Stimulated activated CD8-positive, alpha-beta memory T cell treated with anti-CD3 and anti-CD28 coated beads, Interleukin-7, amount 100 ng/mL, for 1 hour (primary cell): ENCODE measurements at regions not wholly inside any gene's neighbourhood (a gene's known extent, or its start where the extent isn't known, plus 50 kb on each side); places are given as distances from the start of the nearest gene placed in this dataset.
A peak's percentile ranks its signal among the peaks of the same experiment; 100 is the strongest.
"Not testable (repeated sequence)": the region's sequence is repeated elsewhere in the genome, so short reads cannot be mapped to it uniquely, and the experiment has no call there.

Experiments
- DNase-seq, 2 donors: peaks; one replicate each; pipeline ENCODE4 v3.0.0-alpha.2; 2020; ENCODE audit warnings: low read depth in 2 of 2

- no peak for DNase-seq
Measured at GRCh38 chr12:92432724-92433441, 269.9 kb upstream of the PLEKHG7 start.

DNA sequence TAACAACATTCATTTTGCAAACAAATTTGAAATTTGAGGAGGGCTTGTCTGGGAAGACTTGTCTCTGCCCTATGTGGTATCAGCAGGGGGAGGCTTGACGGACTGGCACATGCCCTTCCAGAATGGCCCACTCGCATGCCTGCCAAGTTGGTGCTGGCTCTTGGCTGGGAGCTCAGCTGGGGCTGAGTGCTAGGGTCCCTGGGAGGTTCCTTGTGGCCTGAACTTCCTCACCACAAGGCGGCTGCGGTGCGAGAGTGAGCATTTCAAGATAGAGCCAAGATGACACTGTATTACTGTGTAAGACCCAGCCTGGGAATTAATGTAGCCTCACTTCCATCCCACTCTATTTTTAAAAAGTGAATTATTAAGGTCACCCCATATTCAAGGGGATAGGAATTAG is 271.6 kb upstream of the PLEKHG7 start:
- DNase-seq = no peak

DNA sequence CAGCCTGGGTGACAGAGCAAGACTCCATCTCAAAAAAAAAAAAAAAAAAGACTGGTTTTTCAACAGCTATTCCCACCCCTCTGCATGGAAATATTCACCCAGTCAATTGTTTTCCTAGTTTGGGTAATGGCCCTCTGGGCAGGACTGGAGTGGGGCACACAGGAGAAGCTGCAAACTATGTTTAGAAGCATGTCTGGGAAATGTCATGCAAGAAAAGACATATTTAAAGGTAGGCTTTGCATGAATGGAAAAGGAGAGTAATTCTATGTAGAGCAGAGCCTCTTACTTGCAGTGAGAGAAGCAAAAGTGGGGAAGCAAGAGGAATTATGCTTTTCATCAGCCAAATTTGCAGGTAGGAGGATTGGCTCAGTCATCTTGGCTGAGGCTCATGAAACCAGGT is 276.5 kb upstream of the PLEKHG7 start:
- DNase-seq = no peak

DNA sequence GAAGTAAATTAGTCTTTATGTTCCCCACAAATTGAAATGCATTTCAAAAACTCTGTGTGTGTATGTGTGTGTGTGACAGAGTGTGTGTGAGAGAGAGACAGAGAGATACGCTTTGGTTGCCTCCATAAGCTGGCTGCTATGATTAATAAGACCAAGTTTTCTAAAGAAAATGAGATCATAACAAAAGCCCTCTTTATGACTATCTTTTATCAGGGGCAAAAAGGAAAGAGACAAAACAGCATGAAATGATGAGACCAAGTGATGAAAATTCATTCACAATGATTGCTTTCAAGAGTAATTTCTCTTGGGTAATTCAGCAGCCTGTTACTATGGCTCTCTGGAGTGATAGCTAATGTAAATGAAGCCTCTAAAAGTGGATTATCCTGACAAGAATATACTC is 277.6 kb upstream of the PLEKHG7 start:
- DNase-seq = no peak

DNA sequence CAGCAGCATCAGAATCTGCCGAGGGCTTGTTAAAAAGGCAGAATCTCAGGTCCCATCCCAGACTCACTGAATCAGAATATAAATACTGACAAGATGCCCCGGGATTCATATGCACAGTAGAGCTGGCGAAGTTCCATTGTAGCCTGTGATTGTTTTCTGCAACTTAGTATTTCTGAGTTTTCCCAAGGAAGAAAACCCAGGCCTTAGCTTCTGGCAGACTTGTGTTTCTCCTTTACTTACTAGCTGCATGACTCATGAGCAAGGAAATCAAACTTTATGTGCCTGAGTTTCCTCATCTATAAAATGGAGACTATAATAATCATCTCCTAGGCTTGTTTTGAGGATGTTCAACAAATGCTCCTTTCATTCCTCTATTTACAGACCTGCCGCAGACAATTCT is 278.5 kb upstream of the PLEKHG7 start:
- no peak for DNase-seq

DNA sequence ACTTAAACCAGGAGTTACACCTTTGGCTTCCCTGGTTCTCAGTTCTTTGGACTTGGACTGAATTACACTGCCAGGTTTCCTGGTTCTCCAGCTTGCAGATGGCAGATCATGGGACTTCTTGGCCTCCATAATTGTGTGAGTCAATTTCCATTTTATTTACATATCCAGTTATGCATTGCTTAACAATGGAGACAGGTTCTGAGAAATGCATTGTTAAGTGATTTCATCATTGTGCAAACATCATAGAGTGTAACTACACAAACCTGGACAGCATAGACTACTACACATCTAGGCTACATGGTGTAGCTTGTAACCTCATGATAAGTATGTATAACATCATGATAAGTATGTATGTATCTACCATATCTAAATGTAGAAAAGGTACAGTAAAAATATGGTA is 276.1 kb upstream of the BTG1 start:
- DNase-seq = no peak

DNA sequence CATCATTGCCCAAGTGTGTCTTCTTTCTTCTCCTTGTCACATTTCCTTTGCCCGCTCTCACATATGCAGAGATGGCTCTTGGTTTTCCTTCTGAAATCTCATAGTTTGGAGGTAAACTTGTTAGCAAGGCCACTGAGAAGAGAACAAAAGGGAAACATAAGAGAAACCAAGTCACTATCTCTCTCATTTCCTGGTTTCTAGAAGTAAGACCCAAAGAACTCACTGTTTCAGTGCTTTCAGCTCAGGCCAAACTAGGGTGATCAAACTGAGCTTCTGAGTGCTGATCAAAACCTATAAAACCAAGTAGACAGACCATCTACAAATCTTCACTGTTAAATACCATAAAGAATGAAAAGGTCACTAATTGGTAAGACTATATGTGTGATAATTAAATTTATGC is 275.4 kb upstream of the BTG1 start:
- DNase-seq = no peak

DNA sequence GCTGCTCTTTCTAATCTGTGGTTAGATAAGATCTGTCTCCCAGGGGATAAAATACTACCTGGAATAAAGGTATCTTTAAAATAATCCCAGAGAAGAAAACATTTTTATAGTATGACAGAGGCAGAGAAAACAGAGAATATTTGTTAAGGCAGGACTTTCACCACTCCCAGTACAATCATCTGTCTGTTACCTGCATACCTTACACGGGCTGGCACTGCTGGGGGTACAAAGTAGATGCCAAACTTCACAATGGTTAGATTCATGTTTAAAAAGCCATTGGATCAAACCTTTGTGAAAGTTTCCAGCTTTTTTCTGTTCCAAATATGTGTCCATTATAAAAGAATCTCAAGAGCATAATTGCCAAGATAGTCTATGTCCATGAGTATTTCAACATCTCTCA is 273.6 kb upstream of the BTG1 start:
- no peak for DNase-seq

DNA sequence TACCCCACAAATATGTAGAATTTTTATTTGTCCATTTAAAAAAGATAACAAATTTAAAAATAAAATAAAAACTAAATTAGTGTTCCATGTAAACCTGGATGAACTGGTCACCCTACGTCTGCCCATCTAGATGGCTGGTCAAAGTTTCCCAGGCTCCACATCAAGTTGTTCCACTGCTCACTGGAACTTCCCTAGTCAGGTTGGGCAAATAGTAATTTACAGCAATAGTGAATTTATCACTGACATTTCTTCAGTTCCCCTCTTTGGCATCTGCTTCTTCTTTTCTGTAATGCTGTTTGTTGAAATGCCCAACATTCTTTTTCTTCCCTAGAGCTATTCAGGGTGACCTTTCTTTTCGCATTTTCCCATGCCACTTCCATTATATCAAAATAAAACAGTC is 272.7 kb upstream of the BTG1 start:
- DNase-seq = no peak

- no peak for DNase-seq
Measured at GRCh38 chr12:92417373-92417772, 271.7 kb upstream of the BTG1 start.

- no peak for DNase-seq
Measured at GRCh38 chr12:92416385-92416812, 270.8 kb upstream of the BTG1 start.

- DNase-seq = no peak
Measured at GRCh38 chr12:92414170-92415070, 268.8 kb upstream of the BTG1 start.

GRCh38 chr12:92413286-92413685 is 267.6 kb upstream of the BTG1 start:
- DNase-seq = no peak

DNA sequence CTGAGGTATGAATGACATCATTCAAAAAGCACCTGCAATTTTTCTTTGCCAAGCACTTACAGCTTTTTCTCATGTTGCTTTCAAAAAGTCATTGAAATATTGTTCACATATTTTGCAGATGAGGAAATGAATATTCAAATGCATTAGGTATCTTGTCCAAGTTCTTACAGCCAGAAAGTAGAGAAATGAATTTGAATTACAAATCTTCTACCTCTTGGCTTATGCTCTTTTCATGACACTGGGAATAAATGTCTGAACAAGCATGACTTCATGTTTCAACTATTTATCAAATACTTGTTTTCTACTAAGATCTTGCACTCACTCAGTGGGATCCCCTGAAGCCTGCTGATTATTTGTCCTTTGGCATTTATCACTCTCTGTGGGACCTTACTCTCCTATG is 267.2 kb upstream of the BTG1 start:
- DNase-seq = no peak

- DNase-seq = no peak
Measured at GRCh38 chr12:92411687-92412086, 266.0 kb upstream of the BTG1 start.

- DNase-seq = no peak
Measured at GRCh38 chr12:92408072-92408900, 262.6 kb upstream of the BTG1 start.

DNA sequence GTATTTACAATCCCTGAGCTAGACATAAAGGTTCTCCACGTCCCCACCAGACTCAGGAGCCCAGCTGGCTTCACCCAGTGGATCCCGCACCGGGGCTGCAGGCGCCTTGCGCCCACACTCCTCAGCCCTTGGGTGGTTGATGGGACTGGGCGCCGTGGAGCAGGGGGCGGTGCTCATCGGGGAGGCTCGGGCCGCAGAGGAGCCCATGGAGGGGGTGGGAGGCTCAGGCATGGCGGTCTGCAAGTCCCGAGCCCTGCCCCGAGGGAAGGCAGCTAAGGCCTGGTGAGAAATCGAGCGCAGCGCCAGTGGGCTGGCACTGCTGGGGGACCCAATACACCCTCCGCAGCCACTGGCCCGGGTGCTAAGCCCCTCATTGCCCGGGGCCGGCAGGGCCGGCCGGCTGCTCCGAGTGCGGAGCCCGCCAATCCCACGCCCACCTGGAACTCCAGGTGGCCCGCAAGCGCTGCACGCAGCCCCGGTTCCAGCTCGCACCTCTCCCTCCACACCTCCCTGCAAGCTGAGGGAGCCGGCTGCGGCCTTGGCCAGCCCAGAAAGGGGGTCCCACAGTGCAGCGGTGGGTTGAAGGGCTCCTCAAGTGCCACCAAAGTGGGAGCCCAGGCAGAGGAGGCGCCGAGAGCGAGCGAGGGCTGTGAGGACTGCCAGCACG is 260.9 kb upstream of the BTG1 start:
- DNase-seq = not testable (repeated sequence)

DNA sequence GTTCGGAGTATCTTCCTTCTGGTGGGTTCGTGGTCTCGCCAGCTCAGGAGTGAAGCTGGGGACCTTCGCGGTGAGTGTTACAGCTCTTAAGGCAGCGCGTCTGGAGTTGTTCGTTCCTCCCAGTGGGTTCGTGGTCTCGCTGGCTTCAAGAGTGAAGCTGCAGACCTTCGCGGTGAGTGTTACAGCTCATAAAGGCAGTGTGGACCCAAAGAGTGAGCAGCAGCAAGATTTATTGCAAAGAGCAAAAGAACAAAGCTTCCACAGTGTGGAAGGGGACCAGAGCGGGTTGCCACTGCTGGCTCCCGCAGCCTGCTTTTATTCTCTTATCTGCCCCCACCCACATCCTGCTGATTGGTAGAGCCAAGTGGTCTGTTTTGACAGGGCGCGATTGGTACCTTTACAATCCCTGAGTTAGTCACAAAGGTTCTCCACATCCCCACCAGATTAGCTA is 260.2 kb upstream of the BTG1 start:
- DNase-seq = peak in 1 of 2 donors; percentile 10

- no peak for DNase-seq
Measured at GRCh38 chr12:92404921-92405320, 259.3 kb upstream of the BTG1 start.

DNA sequence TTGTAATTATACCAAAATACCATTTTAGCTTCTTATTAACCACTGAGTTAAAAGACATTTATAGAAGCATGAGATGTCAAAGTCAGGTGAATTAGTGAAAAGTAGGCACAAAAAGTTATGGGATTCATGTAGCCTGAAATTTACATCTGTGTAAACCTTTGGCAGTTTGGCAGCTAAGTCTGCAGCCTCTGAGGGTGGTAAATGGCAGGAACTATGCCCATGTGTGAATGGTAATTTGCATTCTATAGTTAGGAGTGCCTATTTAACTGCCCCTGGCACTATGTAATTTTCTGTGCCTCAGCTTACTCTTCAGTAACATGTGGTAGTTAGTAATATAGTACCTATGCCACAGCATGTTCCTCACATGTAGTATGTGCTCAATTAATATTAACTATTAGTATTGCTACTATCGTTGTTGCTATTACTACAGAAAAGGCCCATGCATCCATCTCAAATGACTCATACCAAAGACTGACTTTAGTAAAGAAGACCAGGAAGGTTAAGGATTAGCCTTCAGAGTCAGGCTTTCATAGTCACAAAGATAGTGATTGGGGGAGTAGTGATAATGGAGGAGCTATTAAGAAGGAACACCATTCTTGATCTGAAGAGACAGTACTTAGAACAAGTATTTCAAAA is 258.7 kb upstream of the BTG1 start:
- no peak for DNase-seq
